Muscle of leg (tissue), 3 donors: ENCODE measurements at regions not wholly inside any gene's neighbourhood (a gene's known extent, or its start where the extent isn't known, plus 50 kb on each side); places are given as distances from the start of the nearest gene placed in this dataset.

Experiments
- DNase-seq: peaks from one replicate; pipeline ENCODE4 v3.0.0; 2013
- H3K27ac ChIP-seq: one replicate; pipeline ENCODE4 v1.5.1; 2013; ENCODE audit warnings: mild to moderate bottlenecking, low read length, control low read depth
- H3K27me3 ChIP-seq: one replicate; pipeline ENCODE4 v1.6.1; 2013; ENCODE audit warnings: low read length; ENCODE audit not compliant: control insufficient read depth, insufficient read depth
- H3K36me3 ChIP-seq: one replicate; pipeline ENCODE4 v1.6.1; 2013; ENCODE audit warnings: low read length; ENCODE audit not compliant: control insufficient read depth, insufficient read depth
- H3K4me1 ChIP-seq: one replicate; pipeline ENCODE4 v1.6.1; 2013; ENCODE audit warnings: low read length; ENCODE audit not compliant: control insufficient read depth, insufficient read depth
- H3K4me3 ChIP-seq: one replicate; pipeline ENCODE4 v1.5.1; 2013; ENCODE audit warnings: low read length, control low read depth
- H3K9me3 ChIP-seq: replicated peaks from 2 replicates; pipeline ENCODE4 v1.6.1; 2013; ENCODE audit warnings: low read depth, low read length; ENCODE audit not compliant: control insufficient read depth
- WGBS: methylation state at CpG from one replicate; pipeline ENCODE4 v1.1.5; 2013; ENCODE audit warnings: missing lambda C conversion rate; ENCODE audit not compliant: insufficient coverage; 5-methylcytosine and 5-hydroxymethylcytosine counted together

DNA sequence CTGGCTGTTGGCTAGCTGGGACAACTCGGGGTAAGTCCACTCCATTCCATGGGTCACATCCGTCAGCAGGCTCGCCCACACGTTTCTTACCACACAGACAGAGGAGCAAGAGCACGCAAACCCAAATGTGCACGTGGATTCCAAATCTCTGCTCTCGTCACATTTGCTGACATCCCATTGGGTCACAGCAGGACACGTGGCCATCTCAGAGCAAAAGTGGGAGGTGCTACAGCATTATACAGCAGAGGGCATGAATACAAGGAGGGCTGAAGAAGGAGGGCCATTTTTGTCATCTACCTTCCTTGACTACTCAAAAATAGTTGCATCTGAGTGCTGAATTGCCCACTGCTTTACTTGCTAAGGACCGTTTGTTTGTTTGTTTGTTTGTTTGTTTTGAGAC is 84.7 kb downstream of the RBBP6 start:
- Histone ChIP-seq H3K27ac (no peak overlapping the region), H3K27me3 (no peaks in the 10 kb centered on the region), H3K4me1 (no peaks in the 10 kb centered on the region), H3K36me3 (no peaks in the 10 kb centered on the region), H3K4me3 (no peak overlapping the region), H3K9me3 (no peaks in the 10 kb centered on the region)
- 79% methylated on average over 4 of the region's 9 CpGs for WGBS
- no peak for DNase-seq

DNA sequence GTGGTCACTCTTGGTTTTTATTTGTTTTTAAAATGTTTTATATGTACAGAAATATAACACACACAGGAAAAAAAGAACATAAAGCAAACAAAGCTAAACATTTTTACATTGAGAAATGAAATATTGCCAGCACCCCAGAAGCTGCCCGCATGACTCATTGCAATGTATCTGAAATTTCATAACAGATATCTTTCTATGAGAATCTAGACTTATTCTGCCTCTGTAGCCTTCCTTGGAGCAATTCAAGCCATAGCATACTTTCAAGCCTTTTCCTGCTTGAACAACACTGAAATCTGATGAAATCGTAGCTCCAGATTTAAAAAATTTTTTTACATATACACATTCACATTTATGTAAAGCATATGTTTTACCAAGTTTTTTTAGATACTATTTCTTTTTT is 86.9 kb downstream of the RBBP6 start:
- H3K27ac ChIP-seq, result no peak overlapping the region
- no peaks in the 10 kb centered on the region for H3K9me3 ChIP-seq
- H3K4me3 ChIP-seq, result no peak overlapping the region
- no peaks in the 10 kb centered on the region for H3K4me1 ChIP-seq
- H3K27me3 ChIP-seq, result peaks cover 2% of the 10 kb centered on the region
- 60% methylated on average over 1 of the region's 2 CpGs for WGBS
- no peaks in the 10 kb centered on the region for H3K36me3 ChIP-seq
- no peak for DNase-seq

DNA sequence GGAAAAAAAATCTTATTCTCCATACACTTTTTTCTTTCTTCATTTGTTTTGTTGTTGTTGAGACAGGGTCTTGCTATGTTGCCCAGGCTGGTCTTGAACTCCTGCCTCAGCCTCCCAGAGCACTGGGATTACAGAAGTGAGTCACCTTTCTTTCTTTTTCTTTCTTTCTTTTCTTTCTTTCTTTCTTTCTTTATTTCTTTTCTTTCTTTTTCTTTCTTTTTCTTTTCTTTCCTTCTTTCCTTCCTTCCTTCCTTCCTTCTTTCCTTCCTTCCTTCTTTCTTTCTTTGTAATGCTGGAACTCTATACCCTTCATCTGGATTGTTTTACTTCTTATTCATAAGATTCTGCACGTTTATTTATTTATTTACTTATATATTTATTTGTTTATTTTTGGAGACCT is 94.5 kb upstream of the TNRC6A start:
- Histone ChIP-seq H3K9me3 (no peaks in the 10 kb centered on the region), H3K27ac (no peak overlapping the region), H3K27me3 (peaks cover 2% of the 10 kb centered on the region), H3K4me1 (peaks cover 3% of the 10 kb centered on the region), H3K36me3 (no peaks in the 10 kb centered on the region), H3K4me3 (no peak overlapping the region)
- WGBS, result no CpG with 5 or more reads among the region's 1 CpG
- DNase-seq, result no peak

DNA sequence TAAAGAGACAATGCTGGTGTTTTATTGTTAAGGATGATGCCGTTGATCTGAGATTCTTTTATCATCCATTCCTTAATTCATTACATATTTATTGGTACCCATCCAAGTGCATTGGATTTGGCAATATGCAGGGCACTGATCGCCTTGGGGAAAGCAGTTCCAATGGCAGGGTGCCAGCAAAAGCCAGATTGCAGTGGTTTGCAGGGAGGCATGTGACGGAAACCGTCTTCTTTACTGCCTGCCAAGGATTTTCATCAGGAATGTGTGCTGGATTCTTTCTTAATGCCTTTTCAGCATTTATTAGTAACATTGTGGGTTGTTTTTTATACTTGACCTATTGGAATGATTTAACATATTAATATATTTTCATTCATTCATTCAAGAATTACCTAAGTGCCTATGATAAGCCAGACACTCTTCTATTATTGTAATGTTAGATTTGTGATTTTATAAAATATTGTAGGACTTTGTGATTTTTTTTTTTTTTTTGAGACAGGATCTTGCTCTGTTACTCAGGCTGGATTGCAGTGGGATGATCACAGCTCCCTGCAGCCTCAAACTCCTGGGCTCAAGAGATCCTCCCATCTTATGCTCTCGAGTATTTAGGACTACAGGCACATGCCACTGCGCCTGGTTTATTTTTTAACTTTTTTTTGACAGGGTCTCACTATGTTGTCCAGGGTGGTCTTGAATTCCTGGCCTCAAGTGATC is 93.4 kb upstream of the TNRC6A start:
- no peaks in the 10 kb centered on the region for H3K9me3 ChIP-seq
- no peaks in the 10 kb centered on the region for H3K27me3 ChIP-seq
- 21% methylated on average over 3 of the region's 6 CpGs for WGBS
- peaks cover 3% of the 10 kb centered on the region for H3K4me1 ChIP-seq
- H3K36me3 ChIP-seq, result no peaks in the 10 kb centered on the region
- DNase-seq, result peak; percentile 89
- H3K27ac ChIP-seq, result no peak overlapping the region
- H3K4me3 ChIP-seq, result no peak overlapping the region

DNA sequence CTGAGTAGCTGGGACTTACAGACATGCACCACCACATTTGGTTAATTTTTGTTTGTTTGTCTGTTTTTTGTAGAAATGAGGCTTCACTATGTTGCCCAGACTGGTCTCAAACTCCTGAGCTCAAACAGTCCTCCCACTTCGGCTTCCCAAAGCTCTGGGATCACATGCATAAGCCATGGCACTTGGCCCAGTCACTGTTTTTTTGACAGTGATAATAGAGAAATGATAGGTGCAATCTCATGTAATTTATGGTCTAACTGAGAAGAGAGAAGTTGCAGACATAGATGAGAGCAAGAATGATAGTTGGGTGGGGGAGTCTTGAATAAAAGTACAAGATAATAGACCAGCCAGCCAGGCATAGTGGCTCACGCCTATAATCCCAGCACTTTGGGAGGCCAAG is 89.7 kb upstream of the TNRC6A start:
- H3K36me3 ChIP-seq, result no peaks in the 10 kb centered on the region
- H3K27me3 ChIP-seq, result no peaks in the 10 kb centered on the region
- no peak overlapping the region for H3K4me3 ChIP-seq
- H3K9me3 ChIP-seq, result no peaks in the 10 kb centered on the region
- peaks cover 3% of the 10 kb centered on the region for H3K4me1 ChIP-seq
- no peak for DNase-seq
- whole genome bisulfite sequencing, result 88% methylated on average over 1 of the region's 2 CpGs
- no peak overlapping the region for H3K27ac ChIP-seq

DNA sequence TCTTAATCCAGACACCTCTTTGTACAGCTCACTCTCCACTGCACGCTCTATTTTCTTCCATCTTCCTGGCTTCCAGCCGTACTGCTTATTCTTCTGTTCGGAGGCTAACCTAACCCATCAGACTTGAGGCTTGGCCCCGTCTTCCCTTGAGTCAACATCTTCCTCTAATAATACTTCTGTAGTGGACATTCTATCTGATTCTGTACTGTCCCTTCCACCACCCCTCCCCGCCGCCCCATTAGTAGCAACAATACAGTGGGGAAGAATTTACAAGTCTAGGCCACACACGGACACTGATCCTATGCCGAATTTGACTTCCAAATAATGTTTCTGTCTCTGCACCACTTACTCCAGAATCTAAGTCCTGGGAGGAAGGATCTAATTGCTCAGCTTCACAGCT is 86.0 kb upstream of the TNRC6A start:
- H3K9me3 ChIP-seq, result no peaks in the 10 kb centered on the region
- no peak overlapping the region for H3K4me3 ChIP-seq
- H3K36me3 ChIP-seq, result no peaks in the 10 kb centered on the region
- no peaks in the 10 kb centered on the region for H3K27me3 ChIP-seq
- H3K4me1 ChIP-seq, result no peaks in the 10 kb centered on the region
- DNase-seq, result no peak
- no peak overlapping the region for H3K27ac ChIP-seq
- 55% methylated on average over 2 of the region's 8 CpGs for WGBS

DNA sequence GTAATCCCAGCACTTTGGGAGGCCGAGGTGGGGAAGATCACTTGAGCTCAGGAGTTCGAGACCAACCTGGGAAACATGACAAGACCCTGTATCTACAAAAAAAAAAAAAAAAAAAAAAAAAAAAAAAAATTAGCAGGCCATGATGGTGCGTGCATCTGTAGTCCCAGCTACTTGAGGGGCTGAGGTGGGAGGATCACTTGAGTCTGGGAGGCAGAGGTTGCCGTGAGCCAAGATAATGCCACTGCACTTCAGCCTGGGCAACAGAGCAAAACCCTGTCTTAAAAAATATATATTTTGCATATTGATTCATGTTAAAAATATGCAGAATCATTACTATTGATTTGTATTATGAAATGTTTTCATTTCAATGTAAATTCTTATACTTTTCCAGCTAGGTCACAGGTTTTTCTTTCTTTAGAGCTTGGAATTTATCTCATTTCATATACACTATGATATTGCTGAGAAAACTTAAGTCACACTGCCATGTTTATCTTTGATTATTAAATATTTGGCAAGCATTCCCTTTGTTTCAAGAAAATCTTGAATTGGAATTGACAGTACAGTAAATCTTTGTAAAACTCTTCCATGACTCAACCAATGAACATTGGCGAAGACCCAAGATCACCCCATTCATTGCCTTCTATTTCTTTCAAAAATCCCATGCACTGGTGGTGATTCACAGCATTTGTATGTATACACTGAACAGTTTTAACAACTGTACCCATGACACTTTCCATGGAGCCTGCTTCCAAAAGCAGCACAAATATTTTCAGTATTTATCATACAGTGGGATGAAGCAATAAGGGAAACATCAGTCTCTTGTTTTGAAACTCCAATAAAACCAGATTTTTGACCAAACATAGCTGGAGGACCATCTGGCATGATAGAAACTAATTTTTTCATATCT is 83.5 kb upstream of the TNRC6A start:
- peak; percentile 76 for DNase-seq
- no peaks in the 10 kb centered on the region for H3K27me3 ChIP-seq
- H3K9me3 ChIP-seq, result no peaks in the 10 kb centered on the region
- H3K4me1 ChIP-seq, result no peaks in the 10 kb centered on the region
- H3K27ac ChIP-seq, result no peak overlapping the region
- H3K4me3 ChIP-seq, result no peak overlapping the region
- no peaks in the 10 kb centered on the region for H3K36me3 ChIP-seq
- WGBS, result no CpG with 5 or more reads among the region's 5 CpGs

DNA sequence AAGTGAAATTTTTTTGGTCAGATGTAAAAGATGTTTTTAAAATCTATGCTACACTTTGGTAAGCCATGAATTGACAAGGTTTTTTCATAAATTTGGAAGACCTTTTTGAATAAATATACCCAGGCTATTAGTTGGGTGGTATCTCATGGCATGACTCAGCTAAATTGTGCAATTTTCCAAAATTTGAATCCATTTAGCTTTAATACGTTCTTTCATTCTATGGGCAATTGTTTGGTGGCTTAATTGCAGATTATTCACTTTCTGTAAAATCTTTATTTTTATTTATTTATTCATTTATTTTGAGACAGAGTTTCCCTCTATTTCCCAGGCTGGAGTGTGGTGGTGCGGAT is 82.8 kb upstream of the TNRC6A start:
- WGBS, result no CpG with 5 or more reads among the region's 2 CpGs
- DNase-seq, result no peak
- Histone ChIP-seq H3K27ac (no peak overlapping the region), H3K4me3 (no peak overlapping the region), H3K4me1 (no peaks in the 10 kb centered on the region), H3K9me3 (no peaks in the 10 kb centered on the region), H3K36me3 (no peaks in the 10 kb centered on the region), H3K27me3 (no peaks in the 10 kb centered on the region)

DNA sequence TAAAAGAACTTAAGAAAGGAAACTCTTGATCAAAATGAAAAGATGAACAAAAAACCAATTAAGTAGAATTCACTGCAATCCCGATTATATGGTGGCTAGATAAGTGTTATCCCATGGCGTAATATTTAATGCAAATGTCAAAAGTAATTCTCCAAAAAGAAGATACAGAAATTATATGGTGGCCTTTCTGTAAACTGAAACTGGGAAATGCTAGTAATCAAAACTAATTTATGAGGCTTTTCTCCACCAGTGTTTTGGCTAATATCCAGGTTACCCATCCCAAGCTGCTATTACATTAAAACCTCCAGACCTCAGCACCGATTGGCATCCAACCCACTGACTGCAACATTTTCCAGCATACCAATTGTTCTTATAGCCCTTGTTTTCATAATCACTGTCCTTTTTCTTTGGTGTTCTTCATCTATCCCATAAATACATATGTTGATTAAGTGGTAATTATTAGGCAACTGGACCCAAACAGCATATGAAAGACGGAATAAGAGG is 77.2 kb upstream of the TNRC6A start:
- WGBS, result no CpG with 5 or more reads among the region's 4 CpGs
- H3K36me3 ChIP-seq, result no peaks in the 10 kb centered on the region
- H3K9me3 ChIP-seq, result no peaks in the 10 kb centered on the region
- no peak for DNase-seq
- H3K27ac ChIP-seq, result no peak overlapping the region
- H3K4me1 ChIP-seq, result no peaks in the 10 kb centered on the region
- H3K27me3 ChIP-seq, result no peaks in the 10 kb centered on the region
- H3K4me3 ChIP-seq, result no peak overlapping the region

DNA sequence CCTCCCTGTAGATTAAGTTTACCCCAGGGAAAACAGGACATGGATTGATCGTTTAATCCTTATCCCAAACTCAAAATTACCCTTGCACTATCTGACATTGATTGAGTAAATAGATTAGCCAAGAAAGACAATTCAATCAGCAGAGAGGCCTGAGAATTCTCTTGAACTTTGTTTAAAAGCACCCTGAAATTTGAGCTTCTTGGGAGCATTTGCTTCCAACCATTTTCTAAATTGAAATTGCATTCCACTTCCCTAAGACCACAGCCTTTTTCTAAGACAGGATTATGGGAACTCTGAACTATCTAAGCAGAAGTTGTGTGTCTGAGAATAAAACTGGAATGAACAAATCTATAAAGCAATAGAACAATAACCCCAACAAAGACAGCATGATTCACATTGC is 76.6 kb upstream of the TNRC6A start:
- DNase-seq, result no peak
- no CpG with 5 or more reads among the region's 1 CpG for WGBS
- Histone ChIP-seq H3K4me1 (no peaks in the 10 kb centered on the region), H3K36me3 (no peaks in the 10 kb centered on the region), H3K27ac (no peak overlapping the region), H3K4me3 (no peak overlapping the region), H3K9me3 (no peaks in the 10 kb centered on the region), H3K27me3 (no peaks in the 10 kb centered on the region)
